Caco-2 (cell line): ENCODE measurements at regions not wholly inside any gene's neighbourhood (a gene's known extent, or its start where the extent isn't known, plus 50 kb on each side); places are given as distances from the start of the nearest gene placed in this dataset.

Source experiments
- BruUV-seq: library from RNA; stranded (reverse); fragments of 400-500 nt; replicated peaks from 2 replicates; lab custom pipeline; 2021; lab: Mats Ljungman, UMichigan
- CTCF ChIA-PET: fragments of 300-600 bp; sonication (Branson Sonifier 250); formaldehyde crosslinking; loops from one replicate; lab custom pipeline; 2022; ENCODE audit warnings: antibody characterized with exemption; lab: Charles Lee
- POLR2A ChIA-PET: fragments of 300-600 bp; sonication (Branson Sonifier 250); formaldehyde crosslinking; loops from one replicate; lab custom pipeline; 2022; ENCODE audit warnings: antibody characterized with exemption; lab: Charles Lee
- DNase-seq, 2 experiments: peaks; one replicate each; pipeline versions ENCODE4 v3.0.0 to v3.0.0-alpha.2; 2020 to 2022
- H3K27me3 ChIP-seq: replicated peaks from 2 replicates; pipeline ENCODE4 v1.6.0; 2011; ENCODE audit warnings: low read length; ENCODE audit not compliant: control insufficient read depth, insufficient read depth
- H3K36me3 ChIP-seq: 2 replicates; pipeline ENCODE4 v1.5.1; 2011; ENCODE audit warnings: low read length; ENCODE audit not compliant: control insufficient read depth, insufficient read depth
- H3K4me1 ChIP-seq: fragments of 250-450 bp; sonication (Bioruptor Pico); 2 replicates; pipeline ENCODE4 v1.5.1; 2020; ENCODE audit warnings: mild to moderate bottlenecking
- H3K4me3 ChIP-seq: 2 replicates; pipeline ENCODE4 v1.5.1; 2011; ENCODE audit warnings: low read depth, mild to moderate bottlenecking, control low read depth, low read length
- H3K9me3 ChIP-seq: fragments of 250-450 bp; sonication (Bioruptor Pico); 2 replicates; pipeline ENCODE4 v1.5.1; 2020; ENCODE audit warnings: mild to moderate bottlenecking, moderate library complexity
- H3K27ac Mint-ChIP-seq: one replicate; pipeline ENCODE4 v1.8.0; 2022; ENCODE audit warnings: mixed read lengths; ENCODE audit not compliant: unreplicated experiment
- H3K27me3 Mint-ChIP-seq: one replicate; pipeline ENCODE4 v1.8.0; 2022; ENCODE audit warnings: mixed read lengths; ENCODE audit not compliant: insufficient read depth, unreplicated experiment
- H3K36me3 Mint-ChIP-seq: one replicate; pipeline ENCODE4 v1.8.0; 2022; ENCODE audit warnings: mild to moderate bottlenecking, mixed read lengths; ENCODE audit not compliant: insufficient read depth, unreplicated experiment
- H3K4me1 Mint-ChIP-seq: one replicate; pipeline ENCODE4 v1.8.0; 2022; ENCODE audit warnings: low read depth, mixed read lengths; ENCODE audit not compliant: unreplicated experiment
- H3K4me3 Mint-ChIP-seq: one replicate; pipeline ENCODE4 v1.8.0; 2022; ENCODE audit warnings: mild to moderate bottlenecking, moderate library complexity, mixed read lengths; ENCODE audit not compliant: unreplicated experiment
- H3K9me3 Mint-ChIP-seq: one replicate; pipeline ENCODE4 v1.8.0; 2022; ENCODE audit warnings: mixed read lengths; ENCODE audit not compliant: unreplicated experiment
- intact Hi-C: fragments of 100-400 bp; cut with micrococcal nuclease; formaldehyde crosslinking; loops from one replicate; pipeline ENCODE4 v1.10.0; 2022; ENCODE audit not compliant: unreplicated experiment
- TF ChIP-seq, protein P1 (sequence below), 2 experiments: fragments of 200-600 bp in 1 of 2; IDR thresholded peaks; 1 replicate in 1 of 2; 2 replicates in 1 of 2; pipeline versions ENCODE4 v1.5.1 to v1.8.0; 2011 to 2022; ENCODE audit warnings: antibody characterized with exemption in 1 of 2, control low read depth in 1 of 2, inconsistent platforms in 1 of 2, low read depth in 1 of 2, low read length in 1 of 2, mild to moderate bottlenecking in 1 of 2, moderate library complexity in 1 of 2; ENCODE audit not compliant: insufficient read depth in 1 of 2, severe bottlenecking in 1 of 2, unreplicated experiment in 1 of 2

DNA sequence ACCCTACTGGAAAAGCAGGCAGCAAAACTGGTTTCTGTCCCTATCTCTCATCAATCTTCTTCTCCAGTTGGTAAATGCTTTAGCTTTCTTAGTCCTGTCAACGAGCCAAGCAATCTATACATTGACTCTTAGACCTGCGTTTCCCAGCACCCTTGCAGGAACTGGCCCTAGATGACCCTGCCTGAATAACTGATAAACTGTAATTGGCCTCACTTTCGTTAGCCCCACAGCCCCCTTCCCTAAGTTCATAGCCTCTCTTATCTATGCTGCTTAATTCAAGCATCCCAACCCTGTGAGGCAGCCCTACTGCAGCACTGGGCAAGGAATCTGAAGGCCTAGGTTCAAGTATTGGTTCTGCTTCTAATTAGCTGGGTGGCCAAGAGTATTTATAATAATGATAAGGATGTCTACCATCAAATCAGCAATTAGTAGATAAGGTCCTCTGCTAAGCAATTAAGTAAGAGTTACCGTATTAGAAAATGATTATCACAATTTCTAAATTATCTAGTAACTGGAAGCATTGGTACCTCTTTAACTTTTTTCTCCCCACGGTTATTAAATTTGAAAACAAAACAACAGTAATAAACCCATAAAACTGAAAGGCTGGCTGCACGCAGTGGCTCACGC is 86.4 kb upstream of the RMDN2 start:
- ChIA-PET CTCF (interaction anchor here (1.4 kb wide), 1 partner anchor 423 kb away, joined by 5 read pairs; no protein-coding TSS in a partner anchor), POLR2A (no interaction called here)
- H3K36me3 Mint-ChIP-seq, result no peaks in the 10 kb centered on the region
- intact Hi-C loops, result no loop called here
- TF ChIP-seq, protein P1, sequence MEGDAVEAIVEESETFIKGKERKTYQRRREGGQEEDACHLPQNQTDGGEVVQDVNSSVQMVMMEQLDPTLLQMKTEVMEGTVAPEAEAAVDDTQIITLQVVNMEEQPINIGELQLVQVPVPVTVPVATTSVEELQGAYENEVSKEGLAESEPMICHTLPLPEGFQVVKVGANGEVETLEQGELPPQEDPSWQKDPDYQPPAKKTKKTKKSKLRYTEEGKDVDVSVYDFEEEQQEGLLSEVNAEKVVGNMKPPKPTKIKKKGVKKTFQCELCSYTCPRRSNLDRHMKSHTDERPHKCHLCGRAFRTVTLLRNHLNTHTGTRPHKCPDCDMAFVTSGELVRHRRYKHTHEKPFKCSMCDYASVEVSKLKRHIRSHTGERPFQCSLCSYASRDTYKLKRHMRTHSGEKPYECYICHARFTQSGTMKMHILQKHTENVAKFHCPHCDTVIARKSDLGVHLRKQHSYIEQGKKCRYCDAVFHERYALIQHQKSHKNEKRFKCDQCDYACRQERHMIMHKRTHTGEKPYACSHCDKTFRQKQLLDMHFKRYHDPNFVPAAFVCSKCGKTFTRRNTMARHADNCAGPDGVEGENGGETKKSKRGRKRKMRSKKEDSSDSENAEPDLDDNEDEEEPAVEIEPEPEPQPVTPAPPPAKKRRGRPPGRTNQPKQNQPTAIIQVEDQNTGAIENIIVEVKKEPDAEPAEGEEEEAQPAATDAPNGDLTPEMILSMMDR (IDR thresholded peaks at IDR 0.05; ENCODE audit: insufficient read depth in 1 of 2, low read depth in 1 of 2, low read length in 1 of 2, severe bottlenecking in 1 of 2, unreplicated experiment in 1 of 2), result no peak
- Histone ChIP-seq H3K4me3 (no peak overlapping the region), H3K9me3 (no peaks in the 10 kb centered on the region), H3K27me3 (no peaks in the 10 kb centered on the region), H3K4me1 (no peaks in the 10 kb centered on the region), H3K36me3 (no peaks in the 10 kb centered on the region)
- no TSS peak for BruUV-seq
- H3K27ac Mint-ChIP-seq, result no peak overlapping the region
- H3K27me3 Mint-ChIP-seq, result peaks cover 2% of the 10 kb centered on the region
- no peak overlapping the region for H3K4me3 Mint-ChIP-seq
- DNase-seq, result no peak
- H3K9me3 Mint-ChIP-seq, result no peaks in the 10 kb centered on the region
- peaks cover 6% of the 10 kb centered on the region for H3K4me1 Mint-ChIP-seq

DNA sequence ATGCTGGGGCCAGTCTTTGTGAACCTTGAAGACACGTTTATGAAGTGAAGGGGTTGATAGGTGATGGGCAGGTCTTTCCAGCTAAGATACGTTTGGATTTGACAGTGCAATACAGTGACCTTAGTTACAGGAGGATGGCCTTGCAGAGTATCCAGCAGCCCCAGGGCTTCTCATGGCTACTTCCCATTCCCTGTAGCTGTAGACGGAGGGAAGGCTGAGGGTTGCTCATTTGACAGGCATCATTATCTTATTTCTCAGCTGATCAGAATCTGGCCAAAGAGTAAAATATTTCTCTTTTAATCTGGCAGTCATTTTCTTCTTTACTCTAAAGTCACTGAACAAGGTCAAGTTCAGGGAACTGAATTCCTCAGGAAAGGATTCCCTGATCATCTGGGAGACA is 85.1 kb upstream of the RMDN2 start:
- ChIA-PET CTCF (interaction anchor here (0.7 to 1.6 kb wide), 3 partner anchors 37 to 444 kb away, joined by 4 to 10 read pairs (median 8); no protein-coding TSS in a partner anchor), POLR2A (interaction anchor here (0.5 kb wide), 1 partner anchor 169 kb away, joined by 4 read pairs; no protein-coding TSS in a partner anchor)
- peaks cover 2% of the 10 kb centered on the region for H3K27me3 Mint-ChIP-seq
- H3K4me1 Mint-ChIP-seq, result peaks cover 6% of the 10 kb centered on the region
- Histone ChIP-seq H3K4me1 (no peaks in the 10 kb centered on the region), H3K36me3 (no peaks in the 10 kb centered on the region), H3K9me3 (peaks cover 7% of the 10 kb centered on the region; the same call in 1 of the 2 replicates), H3K4me3 (no peak overlapping the region), H3K27me3 (no peaks in the 10 kb centered on the region)
- no peak overlapping the region for H3K4me3 Mint-ChIP-seq
- H3K36me3 Mint-ChIP-seq, result no peaks in the 10 kb centered on the region
- no peak for DNase-seq
- no TSS peak for BruUV-seq
- intact Hi-C loops, result no loop called here
- TF ChIP-seq, protein P1 (IDR thresholded peaks at IDR 0.05; ENCODE audit: insufficient read depth in 1 of 2, low read depth in 1 of 2, low read length in 1 of 2, severe bottlenecking in 1 of 2, unreplicated experiment in 1 of 2), result no peak
- H3K9me3 Mint-ChIP-seq, result no peaks in the 10 kb centered on the region
- no peak overlapping the region for H3K27ac Mint-ChIP-seq

DNA sequence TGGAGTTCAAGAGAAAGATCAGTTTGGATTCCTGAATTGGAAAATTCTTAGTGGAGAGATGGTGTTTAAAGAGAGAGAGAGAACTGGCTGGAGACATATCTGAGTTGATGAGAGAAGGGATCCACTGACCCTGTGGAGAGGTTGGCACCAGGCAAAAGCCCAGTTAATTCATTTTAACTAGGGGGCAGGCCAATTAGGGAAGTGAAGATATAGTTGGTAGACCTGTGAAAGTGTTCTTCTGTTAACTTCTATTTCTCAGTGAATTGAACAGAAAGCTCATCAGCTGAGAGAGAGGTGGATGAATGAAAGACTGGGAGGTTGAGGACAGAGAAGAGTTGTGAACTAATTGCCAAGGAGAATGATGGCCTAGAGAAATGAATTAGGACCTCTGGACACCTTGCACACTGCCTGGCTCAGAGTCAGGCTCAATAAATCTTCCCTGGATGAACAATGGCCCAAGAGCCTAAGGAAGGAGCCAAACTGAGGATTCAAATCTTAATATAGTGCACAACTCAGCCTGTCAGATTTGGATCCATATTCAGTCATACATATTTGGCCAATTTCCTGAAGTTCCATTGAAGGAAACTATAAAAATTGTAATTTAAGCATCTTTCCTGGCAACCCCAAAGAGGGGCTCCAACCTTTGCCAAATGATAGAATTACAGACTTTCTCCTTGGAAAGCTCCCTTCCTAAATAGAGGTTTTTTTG is 82.2 kb upstream of the RMDN2 start:
- Mint-ChIP-seq H3K36me3 (no peaks in the 10 kb centered on the region), H3K9me3 (no peaks in the 10 kb centered on the region), H3K4me3 (no peak overlapping the region), H3K27ac (no peak overlapping the region), H3K4me1 (peaks cover 4% of the 10 kb centered on the region), H3K27me3 (peaks cover 2% of the 10 kb centered on the region)
- TF ChIP-seq, protein P1 (IDR thresholded peaks at IDR 0.05; ENCODE audit: insufficient read depth in 1 of 2, low read depth in 1 of 2, low read length in 1 of 2, severe bottlenecking in 1 of 2, unreplicated experiment in 1 of 2), result no peak
- no peak overlapping the region for H3K4me3 ChIP-seq
- H3K27me3 ChIP-seq, result no peaks in the 10 kb centered on the region
- peaks cover 7% of the 10 kb centered on the region; the same call in 1 of the 2 replicates for H3K9me3 ChIP-seq
- ChIA-PET CTCF (interaction anchor here (0.7 kb wide), 1 partner anchor 447 kb away, joined by 4 read pairs; no protein-coding TSS in a partner anchor), POLR2A (no interaction called here)
- BruUV-seq, result no TSS peak
- no peaks in the 10 kb centered on the region for H3K36me3 ChIP-seq
- no peaks in the 10 kb centered on the region for H3K4me1 ChIP-seq
- DNase-seq, result no peak
- intact Hi-C loops, result loop anchor here (1.0 kb wide), 1 partner anchor 30 kb away; no protein-coding TSS in a partner anchor
